Right atrium auricular region (tissue), 2 donors: ENCODE measurements at regions not wholly inside any gene's neighbourhood (a gene's known extent, or its start where the extent isn't known, plus 50 kb on each side); places are given as distances from the start of the nearest gene placed in this dataset.

Experiments used
- DNase-seq: peaks from one replicate; pipeline ENCODE4 v3.0.0-alpha.2; 2019; ENCODE audit warnings: low spot score
- H3K27ac ChIP-seq, 2 donors: fragments of 200-600 bp; sonication (generic); 1 replicate in 1 of 2; 2 replicates in 1 of 2; pipeline ENCODE4 v1.5.1; 2016 to 2019
- H3K27me3 ChIP-seq, 2 donors: fragments of 200-600 bp; sonication (generic); one replicate each; pipeline versions ENCODE4 v1.5.1 to v1.6.0; 2017 to 2019
- H3K36me3 ChIP-seq: fragments of 200-600 bp; sonication (generic); one replicate; pipeline ENCODE4 v1.5.1; 2016
- H3K4me1 ChIP-seq, 2 donors: fragments of 200-600 bp; sonication (generic); one replicate each; pipeline versions ENCODE4 v1.5.1 to v1.6.0; 2017 to 2019
- H3K4me3 ChIP-seq, 2 donors: fragments of 200-600 bp; sonication (generic); 1 replicate in 1 of 2; 2 replicates in 1 of 2; pipeline ENCODE4 v1.5.1; 2017 to 2019; ENCODE audit warnings: mild to moderate bottlenecking in 1 of 2, moderate library complexity in 1 of 2
- H3K9me3 ChIP-seq, 2 donors: fragments of 200-600 bp; sonication (generic); one replicate each; pipeline ENCODE4 v1.5.1; 2019
- CTCF ChIP-seq, 2 donors: fragments of 200-600 bp; sonication (generic); IDR thresholded peaks; one replicate each; pipeline ENCODE4 v1.5.1; 2019; ENCODE audit warnings: antibody characterized with exemption in 2 of 2

GRCh38 chr6:164154588-164154987 lies 740.1 kb downstream of the QKI start:
- no peak for TF ChIP-seq CTCF (IDR thresholded peaks at IDR 0.05)
- no peaks in the 10 kb centered on the region for H3K9me3 ChIP-seq
- H3K27ac ChIP-seq, result no peak overlapping the region
- peaks cover 0 to 6% of the 10 kb centered on the region in 2 donors for H3K4me1 ChIP-seq
- H3K36me3 ChIP-seq, result no peaks in the 10 kb centered on the region
- no peak overlapping the region for H3K4me3 ChIP-seq
- no peak for DNase-seq
- H3K27me3 ChIP-seq, result no peaks in the 10 kb centered on the region

GRCh38 chr6:164152611-164153010 lies 738.1 kb downstream of the QKI start:
- no peak overlapping the region for H3K4me3 ChIP-seq
- no peak overlapping the region for H3K27ac ChIP-seq
- TF ChIP-seq CTCF (IDR thresholded peaks at IDR 0.05), result no peak
- no peak for DNase-seq
- H3K4me1 ChIP-seq, result peaks cover 0 to 6% of the 10 kb centered on the region in 2 donors
- no peaks in the 10 kb centered on the region for H3K9me3 ChIP-seq
- no peaks in the 10 kb centered on the region for H3K27me3 ChIP-seq
- no peaks in the 10 kb centered on the region for H3K36me3 ChIP-seq

GRCh38 chr6:164151161-164152120 lies 736.9 kb downstream of the QKI start:
- Histone ChIP-seq H3K4me1 (peaks cover 0 to 6% of the 10 kb centered on the region in 2 donors), H3K36me3 (no peaks in the 10 kb centered on the region), H3K27ac (peak overlapping the region in 1 of 2 donors; percentile 64), H3K9me3 (no peaks in the 10 kb centered on the region), H3K27me3 (no peaks in the 10 kb centered on the region), H3K4me3 (no peak overlapping the region)
- no peak for TF ChIP-seq CTCF (IDR thresholded peaks at IDR 0.05)
- no peak for DNase-seq

GRCh38 chr6:164150232-164150631 lies 735.7 kb downstream of the QKI start:
- H3K4me1 ChIP-seq, result peaks cover 0 to 6% of the 10 kb centered on the region in 2 donors
- H3K27me3 ChIP-seq, result no peaks in the 10 kb centered on the region
- no peak overlapping the region for H3K27ac ChIP-seq
- H3K9me3 ChIP-seq, result no peaks in the 10 kb centered on the region
- no peak for DNase-seq
- H3K36me3 ChIP-seq, result no peaks in the 10 kb centered on the region
- H3K4me3 ChIP-seq, result no peak overlapping the region
- no peak for TF ChIP-seq CTCF (IDR thresholded peaks at IDR 0.05)

GRCh38 chr6:164148788-164149187 lies 734.3 kb downstream of the QKI start:
- Histone ChIP-seq H3K4me1 (peaks cover 0 to 6% of the 10 kb centered on the region in 2 donors), H3K4me3 (no peak overlapping the region), H3K27me3 (no peaks in the 10 kb centered on the region), H3K9me3 (no peaks in the 10 kb centered on the region), H3K36me3 (no peaks in the 10 kb centered on the region), H3K27ac (peak overlapping the region in 1 of 2 donors; percentile 62)
- DNase-seq, result no peak
- no peak for TF ChIP-seq CTCF (IDR thresholded peaks at IDR 0.05)
